ENCODE measurements at regions not wholly inside any gene's neighbourhood (a gene's known extent, or its start where the extent isn't known, plus 50 kb on each side); places are given as distances from the start of the nearest gene placed in this dataset.

DNA sequence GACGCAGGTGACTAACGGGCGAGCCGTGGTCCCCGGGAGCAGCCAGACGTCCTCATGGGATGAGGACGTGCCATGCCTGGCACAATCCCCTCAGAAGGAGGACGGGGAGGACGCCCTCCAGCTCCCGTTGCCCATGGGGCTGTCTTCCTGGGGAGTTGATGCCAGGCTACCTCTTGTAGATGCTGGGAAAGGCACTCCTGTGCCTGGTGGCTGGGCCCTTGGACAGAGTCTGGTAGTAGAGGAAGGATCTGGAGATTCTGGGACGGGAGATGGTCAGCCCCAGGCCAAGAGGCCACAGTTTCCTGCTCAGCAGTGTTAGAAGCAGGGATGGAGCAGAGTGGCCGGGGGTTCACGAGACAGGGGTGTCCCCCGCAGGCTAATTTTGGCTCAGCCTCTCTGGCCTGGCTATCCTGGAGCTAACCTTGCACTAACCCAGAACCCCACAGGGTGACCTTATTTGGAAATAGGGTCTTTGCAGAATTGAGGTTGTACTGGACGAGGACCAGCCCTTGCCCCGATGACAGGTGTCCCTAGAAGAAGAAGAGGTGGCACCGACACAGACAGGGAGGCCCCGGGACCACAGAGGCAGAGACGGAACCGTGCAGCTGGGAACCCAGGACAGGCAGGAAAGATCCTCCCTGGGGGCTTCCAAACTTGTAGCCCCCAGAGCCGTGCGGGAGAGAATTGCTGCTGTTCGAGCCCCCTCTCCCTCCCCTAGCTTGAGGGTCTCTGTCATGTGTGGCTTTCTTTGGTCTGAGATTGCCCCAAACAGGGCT, 50.1 kb upstream of the ADRA2C start:
- no peak for DNase-seq

DNA sequence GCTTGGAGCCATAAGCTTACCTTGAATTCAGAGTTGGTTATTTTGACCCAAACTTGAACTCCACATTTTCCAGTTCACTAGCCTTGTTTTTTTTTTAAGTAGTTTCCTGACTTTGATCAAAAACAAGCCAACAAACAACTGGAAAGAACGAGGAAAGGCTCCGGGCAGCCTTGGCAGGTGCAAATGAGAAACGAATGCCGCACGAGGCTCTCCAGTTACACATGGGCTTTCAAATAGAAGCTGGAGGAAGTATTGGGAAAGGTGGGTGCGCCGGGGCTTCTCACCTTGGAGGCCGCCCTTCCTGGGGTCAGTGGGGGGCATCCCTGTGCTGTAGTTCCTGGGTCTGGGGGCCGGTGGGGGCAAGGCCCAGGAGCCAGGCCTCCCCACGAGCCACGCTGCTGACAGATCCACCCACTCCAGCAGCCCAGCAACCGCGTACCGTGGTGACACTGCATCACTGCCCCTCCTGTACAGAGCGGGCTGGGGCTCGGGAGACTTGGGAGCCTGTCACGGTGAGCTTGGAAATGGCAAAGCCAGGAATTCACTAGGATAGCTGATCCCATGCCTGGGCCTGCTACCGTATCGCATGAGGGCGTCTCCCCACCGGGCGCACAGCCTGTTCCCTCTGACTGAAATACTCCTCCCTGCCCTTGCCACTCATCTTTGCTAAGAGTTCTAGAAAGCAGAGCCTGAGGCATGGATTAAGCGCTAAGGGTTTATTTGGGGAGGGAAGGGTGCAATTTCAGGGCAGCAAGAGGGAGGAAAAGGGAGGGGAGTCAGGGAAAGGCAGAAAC, 50.9 kb upstream of the ADRA2C start:
- no peak for DNase-seq

GRCh38 chr4:3714642-3715001, 51.6 kb upstream of the ADRA2C start:
- no peak for DNase-seq

- DNase-seq: no peak
Observed at GRCh38 chr4:3713817-3714641, 52.2 kb upstream of the ADRA2C start.

- no peak for DNase-seq
Observed at GRCh38 chr4:3713346-3713745, 52.8 kb upstream of the ADRA2C start.

GRCh38 chr4:3712936-3713335, 53.2 kb upstream of the ADRA2C start:
- no peak for DNase-seq

DNA sequence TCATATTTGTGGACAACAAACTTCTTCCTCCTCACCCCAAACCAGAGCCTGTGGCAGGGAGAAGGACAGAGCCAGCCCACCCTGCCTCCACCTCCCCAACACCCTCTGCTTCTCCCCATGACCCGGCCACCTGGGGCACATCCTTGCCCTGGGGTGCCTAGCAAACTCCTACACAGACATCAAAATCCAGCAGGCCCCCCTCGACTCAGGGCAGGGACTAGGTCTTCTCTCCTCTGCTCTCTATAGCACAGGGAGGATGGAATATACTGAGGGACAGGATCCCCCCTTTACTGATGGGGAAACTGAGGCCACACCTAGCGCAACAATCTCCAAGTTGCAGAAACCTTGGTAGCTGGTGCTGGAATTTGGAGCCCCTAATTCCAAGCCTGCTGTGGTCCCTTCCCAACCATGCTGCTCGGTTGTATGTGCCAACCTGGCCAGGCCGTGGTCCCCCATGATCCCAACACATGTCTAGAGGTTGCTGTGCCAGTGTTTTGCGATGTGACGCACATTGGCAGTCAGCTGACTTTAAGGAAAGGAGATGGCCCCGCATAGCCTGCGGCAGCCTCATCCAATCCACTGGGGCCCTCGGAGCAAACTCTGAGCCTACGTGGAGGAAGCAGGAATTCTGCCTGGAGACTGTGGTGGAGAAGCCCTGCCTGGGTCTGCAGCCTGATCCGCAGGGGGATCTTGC, 53.9 kb upstream of the ADRA2C start:
- no peak for DNase-seq

- DNase-seq: no peak
Observed at GRCh38 chr4:3711183-3712111, 54.7 kb upstream of the ADRA2C start.

GRCh38 chr4:3710451-3711182, 55.6 kb upstream of the ADRA2C start:
- no peak for DNase-seq

GRCh38 chr4:3709846-3710441, 56.2 kb upstream of the ADRA2C start:
- DNase-seq: no peak

GRCh38 chr4:3709061-3709845, 56.9 kb upstream of the ADRA2C start:
- no peak for DNase-seq

- no peak for DNase-seq
Observed at GRCh38 chr4:3708611-3709010, 57.6 kb upstream of the ADRA2C start.

DNA sequence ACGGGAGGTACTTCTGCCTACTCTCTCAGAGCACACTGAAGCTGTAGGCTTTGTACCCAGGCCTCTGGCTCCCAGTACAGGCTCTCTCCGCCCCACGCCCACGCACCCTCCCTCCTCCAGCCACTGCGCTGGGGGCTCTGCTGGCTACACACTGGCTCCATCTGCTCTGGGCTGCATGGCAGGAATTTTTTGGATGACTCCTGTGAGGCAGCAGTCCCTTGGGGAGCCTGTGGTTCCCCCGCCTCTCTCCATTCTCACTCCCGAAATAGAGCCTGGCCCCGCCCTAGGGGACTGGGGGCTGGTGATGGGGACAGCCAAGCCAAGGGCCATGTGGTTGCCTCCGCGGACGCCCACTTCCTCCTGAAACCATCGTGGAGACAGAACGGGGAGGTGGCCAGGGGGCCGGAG, 58.1 kb upstream of the ADRA2C start:
- DNase-seq: peak; percentile 32 to 69 (median 36)

DNA sequence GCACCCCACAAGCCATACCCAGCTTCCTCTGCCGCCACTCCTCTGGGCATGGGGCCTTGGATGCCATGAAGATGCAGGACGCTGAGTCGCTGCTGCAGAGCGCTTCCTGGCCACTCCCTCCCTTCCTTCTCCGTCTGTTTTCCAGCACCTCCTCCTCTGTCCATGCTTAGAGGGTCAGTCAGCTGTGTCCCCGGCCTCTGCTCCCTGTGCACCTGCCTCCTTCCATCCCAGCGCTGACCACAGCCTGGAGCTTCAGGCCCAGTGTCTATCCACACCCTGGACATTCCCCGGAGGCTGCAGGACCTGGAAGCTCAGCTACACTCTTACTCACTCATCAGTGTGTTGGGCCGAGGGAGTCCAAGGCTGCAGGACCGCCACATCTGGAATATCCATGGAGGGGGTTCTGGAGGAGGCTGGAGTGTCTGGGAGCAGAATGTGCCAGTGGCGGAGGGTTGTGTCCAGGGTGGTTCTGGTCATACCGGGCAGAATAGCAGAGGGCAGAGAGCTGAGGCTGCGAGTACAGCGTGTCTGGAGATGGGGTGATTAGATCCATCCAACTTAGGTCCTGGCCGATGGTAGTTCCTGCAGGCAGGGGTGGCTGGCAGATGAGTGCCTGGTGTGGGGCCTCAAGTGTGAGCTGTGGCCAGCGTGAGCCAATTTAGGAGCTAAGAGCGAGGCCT, 58.6 kb upstream of the ADRA2C start:
- no peak for DNase-seq

- DNase-seq: no peak
Observed at GRCh38 chr4:3706565-3707422, 59.4 kb upstream of the ADRA2C start.

- no peak for DNase-seq
Observed at GRCh38 chr4:3706111-3706511, 60.1 kb upstream of the ADRA2C start.

GRCh38 chr4:3705236-3705987, 60.8 kb upstream of the ADRA2C start:
- DNase-seq: no peak

Measured in suppressor macrophage treated with lipopolysaccharide for 1 hour (primary cell).